ENCODE measurements at regions not wholly inside any gene's neighbourhood (a gene's known extent, or its start where the extent isn't known, plus 50 kb on each side); places are given as distances from the start of the nearest gene placed in this dataset.

- in situ Hi-C loops (cut with HindIII; ENCODE audit: extremely low pct_ligation_motif_present, low pct_unique_long_range_greater_than_20kb) = no loop called here
- WGBS (ENCODE audit: low lambda C conversion rate) = 0% methylated on average over 4 of the region's 4 CpGs
- Histone ChIP-seq H4K20me1 (ENCODE audit: insufficient read depth, low read length) (no peaks in the 10 kb centered on the region), H3K9ac (ENCODE audit: insufficient read depth, low read depth, low read length) (no peak overlapping the region), H3K4me1 (ENCODE audit: insufficient read depth, low read length) (no peaks in the 10 kb centered on the region), H3K27me3 (ENCODE audit: control insufficient read depth in 1 of 2, insufficient read depth in 2 of 2, low read length in 2 of 2) (no peaks in the 10 kb centered on the region), H3K27ac (ENCODE audit: extremely low read length, insufficient read depth, low read length) (no peak overlapping the region), H3K79me2 (ENCODE audit: insufficient read depth, low read length) (no peaks in the 10 kb centered on the region), H3K4me3 (replicated peaks in 1 of 3; ENCODE audit: insufficient read depth in 1 of 3, low read depth in 2 of 3, low read length in 3 of 3) (no peak overlapping the region), H2AFZ (ENCODE audit: low read length) (no peak overlapping the region), H3K36me3 (replicated peaks in 1 of 2; ENCODE audit: control insufficient read depth in 1 of 2, insufficient read depth in 2 of 2, low read length in 2 of 2) (no peaks in the 10 kb centered on the region), H3K4me2 (ENCODE audit: low read depth, low read length) (no peak overlapping the region), H3K9me3 (ENCODE audit: low read length) (no peaks in the 10 kb centered on the region)
- intact Hi-C loops (cut with micrococcal nuclease; ENCODE audit: unreplicated experiment) = no loop called here
- DNase-seq (ENCODE audit: low spot score) = no peak
- TF ChIP-seq ZNF17 (CRISPR knock-in tag; IDR thresholded peaks at IDR 0.05) (no peak), SNAPC4 (CRISPR knock-in tag; IDR thresholded peaks at IDR 0.05) (no peak), ZNF234 (CRISPR knock-in tag; conservative IDR thresholded peaks at IDR 0.05) (no peak), GFI1 (CRISPR knock-in tag; IDR thresholded peaks at IDR 0.05; ENCODE audit: borderline replicate concordance) (no peak), GLI4 (CRISPR knock-in tag; IDR thresholded peaks at IDR 0.05; ENCODE audit: borderline replicate concordance) (no peak), MED8 (CRISPR knock-in tag; IDR thresholded peaks at IDR 0.05; ENCODE audit: insufficient replicate concordance) (no peak), DRAP1 (CRISPR knock-in tag; IDR thresholded peaks at IDR 0.05) (no peak), ZFP36L1 (CRISPR knock-in tag; IDR thresholded peaks at IDR 0.05) (no peak)
- POLR2A ChIA-PET = no interaction called here
- CTCF ChIA-PET (ENCODE audit: low intra/inter-chr PET ratio, low total read pairs) = no interaction called here
- no peak for FAIRE-seq
- no TSS peak for BruUV-seq (replicated peaks)
- no peak for ATAC-seq
These were observed 152.9 kb upstream of the MAP1B start for GRCh38 chr5:71954329-71954728.
